HUES48 (cell line): ENCODE measurements at regions not wholly inside any gene's neighbourhood (a gene's known extent, or its start where the extent isn't known, plus 50 kb on each side); places are given as distances from the start of the nearest gene placed in this dataset.

Experiments
- H3K27ac ChIP-seq: one replicate; pipeline ENCODE4 v1.7.0; 2013; ENCODE audit warnings: low read depth, low read length, inconsistent platforms
- H3K27me3 ChIP-seq: 2 replicates; pipeline ENCODE4 v1.6.1; 2013; ENCODE audit warnings: mild to moderate bottlenecking, low read length; ENCODE audit not compliant: control insufficient read depth, insufficient read depth
- H3K36me3 ChIP-seq: 2 replicates; pipeline ENCODE4 v1.6.1; 2013; ENCODE audit warnings: low read length; ENCODE audit not compliant: control insufficient read depth, insufficient read depth
- H3K4me1 ChIP-seq: 2 replicates; pipeline ENCODE4 v1.6.1; 2013; ENCODE audit warnings: mild to moderate bottlenecking, low read length; ENCODE audit not compliant: control insufficient read depth, insufficient read depth
- H3K4me3 ChIP-seq: 2 replicates; pipeline ENCODE4 v1.5.1; 2013; ENCODE audit warnings: mild to moderate bottlenecking, low read depth, low read length
- H3K9ac ChIP-seq: 2 replicates; pipeline ENCODE4 v1.6.1; 2013; ENCODE audit warnings: mild to moderate bottlenecking, low read depth, low read length, moderate library complexity
- H3K9me3 ChIP-seq: 2 replicates; pipeline ENCODE4 v1.6.1; 2013; ENCODE audit warnings: low read length; ENCODE audit not compliant: control insufficient read depth, insufficient read depth

- Histone ChIP-seq H3K9ac (no peak overlapping the region), H3K27ac (no peak overlapping the region), H3K9me3 (no peaks in the 10 kb centered on the region), H3K4me3 (no peak overlapping the region), H3K27me3 (no peaks in the 10 kb centered on the region), H3K36me3 (no peaks in the 10 kb centered on the region), H3K4me1 (peaks cover 16% of the 10 kb centered on the region)
Measured at GRCh38 chr3:23682646-23683045, 123.1 kb upstream of the UBE2E1 start.

GRCh38 chr3:23685541-23686258 is 120.1 kb upstream of the UBE2E1 start:
- Histone ChIP-seq H3K27me3 (no peaks in the 10 kb centered on the region), H3K27ac (no peak overlapping the region), H3K9me3 (no peaks in the 10 kb centered on the region), H3K4me1 (peaks cover 16% of the 10 kb centered on the region), H3K36me3 (no peaks in the 10 kb centered on the region), H3K4me3 (no peak overlapping the region), H3K9ac (no peak overlapping the region)

GRCh38 chr3:23686519-23686918 is 119.2 kb upstream of the UBE2E1 start:
- no peak overlapping the region for H3K27ac ChIP-seq

GRCh38 chr3:23691357-23691895 is 114.3 kb upstream of the UBE2E1 start:
- no peak overlapping the region for H3K27ac ChIP-seq
- H3K4me1 ChIP-seq: peaks cover 8% of the 10 kb centered on the region
- no peaks in the 10 kb centered on the region for H3K27me3 ChIP-seq
- H3K9me3 ChIP-seq: no peaks in the 10 kb centered on the region
- H3K9ac ChIP-seq: no peak overlapping the region
- no peaks in the 10 kb centered on the region for H3K36me3 ChIP-seq
- H3K4me3 ChIP-seq: no peak overlapping the region

More at GRCh38 chr3:23686519-23686918, 119.2 kb upstream of the UBE2E1 start:
- Histone ChIP-seq H3K4me1 (peaks cover 16% of the 10 kb centered on the region), H3K27me3 (no peaks in the 10 kb centered on the region), H3K9ac (no peak overlapping the region), H3K4me3 (no peak overlapping the region), H3K36me3 (no peaks in the 10 kb centered on the region), H3K9me3 (no peaks in the 10 kb centered on the region)

GRCh38 chr3:23696842-23697241 is 108.9 kb upstream of the UBE2E1 start:
- Histone ChIP-seq H3K27ac (no peak overlapping the region), H3K27me3 (peaks cover 5% of the 10 kb centered on the region; the same call in 1 of the 2 replicates), H3K4me1 (peaks cover 6% of the 10 kb centered on the region)

GRCh38 chr3:23697416-23697815 is 108.3 kb upstream of the UBE2E1 start:
- H3K36me3 ChIP-seq: no peaks in the 10 kb centered on the region
- peaks cover 10% of the 10 kb centered on the region for H3K4me1 ChIP-seq
- H3K9me3 ChIP-seq: no peaks in the 10 kb centered on the region
- peaks cover 5% of the 10 kb centered on the region; the same call in 1 of the 2 replicates for H3K27me3 ChIP-seq
- H3K9ac ChIP-seq: no peak overlapping the region
- no peak overlapping the region for H3K4me3 ChIP-seq
- no peak overlapping the region for H3K27ac ChIP-seq

More at GRCh38 chr3:23696842-23697241, 108.9 kb upstream of the UBE2E1 start:
- H3K9me3 ChIP-seq: no peaks in the 10 kb centered on the region
- no peak overlapping the region for H3K4me3 ChIP-seq
- H3K36me3 ChIP-seq: no peaks in the 10 kb centered on the region
- H3K9ac ChIP-seq: no peak overlapping the region

- Histone ChIP-seq H3K9ac (no peak overlapping the region), H3K9me3 (no peaks in the 10 kb centered on the region), H3K27me3 (peaks cover 5% of the 10 kb centered on the region; the same call in 1 of the 2 replicates), H3K4me3 (no peak overlapping the region), H3K27ac (no peak overlapping the region), H3K36me3 (no peaks in the 10 kb centered on the region), H3K4me1 (peaks cover 10% of the 10 kb centered on the region)
Measured at GRCh38 chr3:23698652-23699313, 107.0 kb upstream of the UBE2E1 start.

- no peak overlapping the region for H3K9ac ChIP-seq
- H3K4me1 ChIP-seq: peaks cover 10% of the 10 kb centered on the region
- H3K4me3 ChIP-seq: no peak overlapping the region
- H3K9me3 ChIP-seq: no peaks in the 10 kb centered on the region
- H3K27me3 ChIP-seq: peaks cover 5% of the 10 kb centered on the region; the same call in 1 of the 2 replicates
- no peaks in the 10 kb centered on the region for H3K36me3 ChIP-seq
- no peak overlapping the region for H3K27ac ChIP-seq
Measured at GRCh38 chr3:23700616-23701015, 105.1 kb upstream of the UBE2E1 start.

- H3K27ac ChIP-seq: peak overlapping the region; percentile 66
- no peak overlapping the region for H3K4me3 ChIP-seq
Measured at GRCh38 chr3:23701716-23702597, 103.8 kb upstream of the UBE2E1 start.

GRCh38 chr3:23704298-23704697 is 101.5 kb upstream of the UBE2E1 start:
- peaks cover 7% of the 10 kb centered on the region for H3K4me1 ChIP-seq
- H3K4me3 ChIP-seq: no peak overlapping the region
- H3K27ac ChIP-seq: no peak overlapping the region
- H3K36me3 ChIP-seq: no peaks in the 10 kb centered on the region
- H3K27me3 ChIP-seq: no peaks in the 10 kb centered on the region
- H3K9me3 ChIP-seq: no peaks in the 10 kb centered on the region
- no peak overlapping the region for H3K9ac ChIP-seq

More at GRCh38 chr3:23701716-23702597, 103.8 kb upstream of the UBE2E1 start:
- H3K9ac ChIP-seq: no peak overlapping the region
- peaks cover 10% of the 10 kb centered on the region for H3K4me1 ChIP-seq
- H3K9me3 ChIP-seq: no peaks in the 10 kb centered on the region
- H3K27me3 ChIP-seq: peaks cover 5% of the 10 kb centered on the region; the same call in 1 of the 2 replicates
- H3K36me3 ChIP-seq: no peaks in the 10 kb centered on the region
